Naive thymus-derived CD4-positive, alpha-beta T cell (primary cell): ENCODE measurements at regions not wholly inside any gene's neighbourhood (a gene's known extent, or its start where the extent isn't known, plus 50 kb on each side); places are given as distances from the start of the nearest gene placed in this dataset.

Experiments used
- ATAC-seq: fragments of 150-1000 bp; cut with Tn5 transposase; 2 replicates; pipeline ENCODE4 v1.10.0; 2021; ENCODE audit warnings: mild to moderate bottlenecking, moderate library complexity
- CTCF ChIA-PET: fragments of 350-600 bp; sonication (Branson Sonifier 250); formaldehyde crosslinking; loops from one replicate; lab custom pipeline; 2021; ENCODE audit warnings: antibody characterized with exemption; lab: Charles Lee
- POLR2A ChIA-PET: fragments of 350-600 bp; sonication (Branson Sonifier 250); formaldehyde crosslinking; loops from one replicate; lab custom pipeline; 2021; ENCODE audit warnings: antibody characterized with exemption, inconsistent platforms; lab: Charles Lee
- DNase-seq, 9 donors: peaks; one replicate each; pipeline versions ENCODE4 v3.0.0 to v3.0.0-alpha.2; 2020 to 2022; ENCODE audit warnings: mixed read lengths in 1 of 9
- H3K27ac ChIP-seq: one replicate; pipeline ENCODE4 v1.7.0; 2013; ENCODE audit warnings: mild to moderate bottlenecking, low read depth, low read length, moderate library complexity
- H3K27me3 ChIP-seq, 2 donors: one replicate each; pipeline ENCODE4 v1.7.0; 2013; ENCODE audit warnings: low read length in 2 of 2, mild to moderate bottlenecking in 2 of 2, moderate library complexity in 2 of 2; ENCODE audit not compliant: control insufficient read depth in 2 of 2, insufficient read depth in 2 of 2
- H3K36me3 ChIP-seq, 3 experiments: 1 replicate in 2 of 3; 2 replicates in 1 of 3; pipeline ENCODE4 v1.7.0; 2013; ENCODE audit warnings: low read length in 3 of 3, mild to moderate bottlenecking in 3 of 3, moderate library complexity in 1 of 3; ENCODE audit not compliant: insufficient read depth in 3 of 3, control insufficient read depth in 2 of 3
- H3K4me1 ChIP-seq, 2 donors: one replicate each; pipeline ENCODE4 v1.7.0; 2013; ENCODE audit warnings: low read length in 2 of 2, mild to moderate bottlenecking in 2 of 2, moderate library complexity in 1 of 2; ENCODE audit not compliant: control insufficient read depth in 2 of 2, insufficient read depth in 2 of 2
- H3K4me3 ChIP-seq: 2 replicates; pipeline ENCODE4 v1.7.0; 2013; ENCODE audit warnings: mild to moderate bottlenecking, low read length
- H3K9me3 ChIP-seq, 3 experiments: 1 replicate in 2 of 3; 2 replicates in 1 of 3; pipeline ENCODE4 v1.7.0; 2013; ENCODE audit warnings: low read length in 3 of 3; ENCODE audit not compliant: control insufficient read depth in 2 of 3
- H3K27ac Mint-ChIP-seq, 9 donors: one replicate each; pipeline ENCODE4 v1.8.0; 2020 to 2022; ENCODE audit warnings: mixed read lengths in 9 of 9, mild to moderate bottlenecking in 8 of 9, moderate library complexity in 5 of 9, inconsistent platforms in 2 of 9
- H3K27me3 Mint-ChIP-seq, 5 donors: one replicate each; pipeline ENCODE4 v1.8.0; 2021 to 2022; ENCODE audit warnings: mixed read lengths in 5 of 5, mild to moderate bottlenecking in 1 of 5
- H3K36me3 Mint-ChIP-seq, 5 donors: one replicate each; pipeline ENCODE4 v1.8.0; 2020 to 2022; ENCODE audit warnings: mixed read lengths in 5 of 5, mild to moderate bottlenecking in 3 of 5, inconsistent platforms in 1 of 5
- H3K4me1 Mint-ChIP-seq, 7 donors: one replicate each; pipeline ENCODE4 v1.8.0; 2020 to 2022; ENCODE audit warnings: mixed read lengths in 7 of 7, mild to moderate bottlenecking in 3 of 7, inconsistent platforms in 1 of 7
- H3K4me3 Mint-ChIP-seq, 10 donors: one replicate each; pipeline ENCODE4 v1.8.0; 2020 to 2022; ENCODE audit warnings: mild to moderate bottlenecking in 10 of 10, mixed read lengths in 10 of 10, moderate library complexity in 6 of 10, inconsistent platforms in 2 of 10
- H3K9me3 Mint-ChIP-seq, 11 donors: one replicate each; pipeline ENCODE4 v1.8.0; 2020 to 2022; ENCODE audit warnings: mixed read lengths in 11 of 11, mild to moderate bottlenecking in 4 of 11, inconsistent platforms in 1 of 11, moderate library complexity in 1 of 11
- intact Hi-C, 2 donors: fragments of 100-400 bp; cut with micrococcal nuclease; formaldehyde crosslinking; loops; one replicate each; pipeline ENCODE4 v1.15.1; 2023

- Histone ChIP-seq H3K27me3 (no peaks in the 10 kb centered on the region), H3K36me3 (no peaks in the 10 kb centered on the region), H3K9me3 (no peaks in the 10 kb centered on the region), H3K27ac (no peak overlapping the region), H3K4me1 (no peaks in the 10 kb centered on the region), H3K4me3 (no peak overlapping the region)
- intact Hi-C loops, result no loop called here
- H3K4me1 Mint-ChIP-seq, result peaks cover 0 to 2% (median 0%) of the 10 kb centered on the region in 7 donors
- no peak overlapping the region for H3K27ac Mint-ChIP-seq
- DNase-seq (no peak), ATAC-seq (no peak)
- POLR2A ChIA-PET, result no interaction called here
- H3K27me3 Mint-ChIP-seq, result no peaks in the 10 kb centered on the region
- CTCF ChIA-PET, result no interaction called here
- H3K4me3 Mint-ChIP-seq, result no peak overlapping the region
- peaks cover 0 to 23% (median 3%) of the 10 kb centered on the region in 11 donors for H3K9me3 Mint-ChIP-seq
- no peaks in the 10 kb centered on the region for H3K36me3 Mint-ChIP-seq
These were observed 767.3 kb upstream of the SORCS1 start for GRCh38 chr10:107931808-107932207.

DNA sequence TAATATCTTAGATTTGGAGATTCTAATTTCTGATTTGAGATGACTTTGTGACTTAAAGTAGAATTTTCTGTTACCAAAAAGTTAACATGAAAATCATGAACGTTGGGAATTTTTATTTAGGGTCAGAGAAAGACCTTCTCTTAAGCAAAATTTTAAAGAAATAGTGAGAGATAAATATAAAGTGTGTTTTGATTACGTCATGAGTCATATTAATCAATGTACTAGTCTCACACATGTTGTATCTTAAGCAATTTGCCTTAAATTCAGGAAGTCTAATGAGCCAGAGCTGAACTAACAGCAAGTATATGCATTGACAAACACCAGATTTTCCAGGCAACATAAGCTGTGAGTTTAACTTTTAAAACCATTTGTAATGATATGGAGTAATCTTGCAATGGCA is 765.5 kb upstream of the SORCS1 start:
- no peak overlapping the region for H3K27ac Mint-ChIP-seq
- POLR2A ChIA-PET, result no interaction called here
- no peaks in the 10 kb centered on the region for H3K27me3 Mint-ChIP-seq
- Histone ChIP-seq H3K4me3 (no peak overlapping the region), H3K27ac (no peak overlapping the region), H3K27me3 (no peaks in the 10 kb centered on the region), H3K36me3 (no peaks in the 10 kb centered on the region), H3K4me1 (no peaks in the 10 kb centered on the region), H3K9me3 (no peaks in the 10 kb centered on the region)
- ATAC-seq (no peak), DNase-seq (no peak)
- peaks cover 0 to 25% (median 3%) of the 10 kb centered on the region in 11 donors for H3K9me3 Mint-ChIP-seq
- H3K4me3 Mint-ChIP-seq, result no peak overlapping the region
- H3K4me1 Mint-ChIP-seq, result peaks cover 0 to 2% (median 0%) of the 10 kb centered on the region in 7 donors
- CTCF ChIA-PET, result no interaction called here
- no peaks in the 10 kb centered on the region for H3K36me3 Mint-ChIP-seq
- intact Hi-C loops, result no loop called here

- Mint-ChIP-seq H3K9me3 (peaks cover 2 to 22% (median 11%) of the 10 kb centered on the region in 11 donors), H3K4me3 (no peak overlapping the region), H3K4me1 (no peaks in the 10 kb centered on the region), H3K27me3 (no peaks in the 10 kb centered on the region), H3K27ac (no peak overlapping the region), H3K36me3 (no peaks in the 10 kb centered on the region)
- Histone ChIP-seq H3K27ac (no peak overlapping the region), H3K36me3 (no peaks in the 10 kb centered on the region), H3K9me3 (peaks cover 0 to 12% (median 0%) of the 10 kb centered on the region in 3 experiments), H3K4me1 (no peaks in the 10 kb centered on the region), H3K27me3 (no peaks in the 10 kb centered on the region), H3K4me3 (no peak overlapping the region)
- no peak for DNase-seq
- POLR2A ChIA-PET, result no interaction called here
- intact Hi-C loops, result no loop called here
- CTCF ChIA-PET, result no interaction called here
- ATAC-seq, result no peak
These were observed 760.0 kb upstream of the SORCS1 start for GRCh38 chr10:107924458-107924857.

DNA sequence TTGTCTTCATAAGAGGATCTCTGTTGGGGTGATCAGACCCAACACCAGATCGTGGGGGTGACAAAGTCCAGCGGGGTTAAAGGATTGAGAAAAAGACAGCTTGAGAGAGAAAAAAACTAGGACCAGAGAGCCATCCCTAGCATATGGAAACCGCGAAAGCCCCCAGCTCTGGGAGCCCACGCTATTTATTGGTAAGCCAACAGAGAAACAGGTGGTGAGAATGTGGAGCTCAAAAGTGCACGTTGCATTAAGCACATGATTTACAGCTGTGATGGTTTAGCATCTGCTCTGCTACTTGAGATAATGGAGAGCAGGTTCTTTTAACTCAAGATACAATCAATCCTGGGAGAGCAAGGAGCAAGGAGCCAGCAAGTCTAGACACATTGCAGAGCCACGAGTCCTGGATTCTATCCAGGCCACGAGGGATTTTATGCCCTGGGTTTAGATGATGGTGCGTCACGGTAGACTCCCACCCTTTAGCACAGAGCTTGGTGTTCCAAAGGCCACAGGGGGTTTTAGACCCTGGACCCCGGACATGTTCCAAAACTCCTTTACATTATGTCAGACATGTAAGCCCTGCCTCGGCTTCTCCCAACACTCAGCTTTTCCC is 755.2 kb upstream of the SORCS1 start:
- POLR2A ChIA-PET, result no interaction called here
- Mint-ChIP-seq H3K27ac (no peak overlapping the region), H3K27me3 (peaks cover 8 to 16% (median 10%) of the 10 kb centered on the region in 5 donors), H3K9me3 (peaks cover 3 to 37% (median 21%) of the 10 kb centered on the region in 11 donors), H3K4me1 (no peaks in the 10 kb centered on the region), H3K4me3 (no peak overlapping the region), H3K36me3 (peaks cover 0 to 8% (median 0%) of the 10 kb centered on the region in 5 donors)
- Histone ChIP-seq H3K27me3 (no peaks in the 10 kb centered on the region), H3K4me1 (no peaks in the 10 kb centered on the region), H3K9me3 (peaks cover 0 to 22% (median 0%) of the 10 kb centered on the region in 3 experiments), H3K4me3 (no peak overlapping the region), H3K36me3 (no peaks in the 10 kb centered on the region), H3K27ac (no peak overlapping the region)
- ATAC-seq (no peak), DNase-seq (no peak)
- CTCF ChIA-PET, result no interaction called here
- intact Hi-C loops, result no loop called here

DNA sequence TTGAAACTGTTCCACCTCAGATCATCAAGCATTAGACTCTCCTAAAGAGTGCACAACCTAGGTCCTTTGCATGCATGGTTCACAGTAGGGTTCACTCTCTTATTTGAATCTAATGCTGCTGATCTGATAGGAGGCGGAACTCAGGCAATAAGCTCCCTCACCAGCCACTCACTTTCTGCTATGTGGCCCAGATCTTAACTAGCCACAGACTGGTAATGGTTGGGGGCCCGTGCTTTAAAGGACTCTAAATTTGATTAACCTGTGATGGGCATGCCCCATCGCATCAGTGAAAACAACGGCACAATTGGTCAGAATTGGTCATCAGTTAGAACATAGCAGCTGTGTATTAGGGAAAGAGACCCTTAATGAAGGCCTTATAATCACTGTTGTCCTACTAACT is 753.7 kb upstream of the SORCS1 start:
- H3K4me1 ChIP-seq, result no peaks in the 10 kb centered on the region
- H3K9me3 Mint-ChIP-seq, result peaks cover 3 to 46% (median 18%) of the 10 kb centered on the region in 11 donors
- peaks cover 8 to 24% (median 18%) of the 10 kb centered on the region in 5 donors for H3K27me3 Mint-ChIP-seq
- ChIA-PET CTCF (no interaction called here), POLR2A (no interaction called here)
- ATAC-seq (no peak), DNase-seq (no peak)
- no peaks in the 10 kb centered on the region for H3K4me1 Mint-ChIP-seq
- no peak overlapping the region for H3K4me3 Mint-ChIP-seq
- H3K36me3 ChIP-seq, result no peaks in the 10 kb centered on the region
- H3K27ac ChIP-seq, result no peak overlapping the region
- H3K27me3 ChIP-seq, result no peaks in the 10 kb centered on the region
- H3K36me3 Mint-ChIP-seq, result peaks cover 0 to 8% (median 0%) of the 10 kb centered on the region in 5 donors
- peaks cover 0 to 22% (median 0%) of the 10 kb centered on the region in 3 experiments for H3K9me3 ChIP-seq
- no peak overlapping the region for H3K4me3 ChIP-seq
- H3K27ac Mint-ChIP-seq, result no peak overlapping the region
- intact Hi-C loops, result no loop called here

DNA sequence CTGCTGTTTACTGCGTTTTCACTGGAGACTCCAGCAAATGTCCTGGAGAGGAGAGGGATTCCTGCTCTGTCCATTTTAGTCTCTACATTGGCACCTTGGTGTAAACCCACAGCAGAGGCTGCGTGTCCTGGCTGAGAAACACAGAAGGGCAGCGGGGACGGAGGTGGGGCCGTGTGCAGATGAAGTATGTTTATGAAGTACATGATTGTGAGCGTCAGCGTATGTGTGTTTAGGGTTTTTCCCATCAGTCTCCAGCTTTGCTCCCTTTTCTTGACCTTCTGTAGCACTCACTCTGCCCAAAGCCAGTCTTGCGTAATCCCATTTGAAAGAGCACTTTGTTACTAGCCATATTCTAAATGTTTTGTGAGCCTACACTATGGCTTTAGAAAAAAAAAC is 750.7 kb upstream of the SORCS1 start:
- CTCF ChIA-PET, result no interaction called here
- intact Hi-C loops, result no loop called here
- Histone ChIP-seq H3K4me3 (no peak overlapping the region), H3K36me3 (no peaks in the 10 kb centered on the region), H3K27me3 (no peaks in the 10 kb centered on the region), H3K4me1 (no peaks in the 10 kb centered on the region), H3K27ac (no peak overlapping the region), H3K9me3 (peaks cover 0 to 13% (median 0%) of the 10 kb centered on the region in 3 experiments)
- no peak for ATAC-seq
- no peak for DNase-seq
- Mint-ChIP-seq H3K9me3 (peaks cover 0 to 38% (median 11%) of the 10 kb centered on the region in 11 donors), H3K36me3 (peaks cover 0 to 8% (median 0%) of the 10 kb centered on the region in 5 donors), H3K27ac (no peak overlapping the region), H3K27me3 (peaks cover 8 to 24% (median 19%) of the 10 kb centered on the region in 5 donors), H3K4me3 (no peak overlapping the region), H3K4me1 (no peaks in the 10 kb centered on the region)
- POLR2A ChIA-PET, result no interaction called here
